Fibroblast of pulmonary artery (primary cell): ENCODE measurements at regions not wholly inside any gene's neighbourhood (a gene's known extent, or its start where the extent isn't known, plus 50 kb on each side); places are given as distances from the start of the nearest gene placed in this dataset.

Source experiments
- DNase-seq: peaks from one replicate; pipeline ENCODE4 v3.0.0-alpha.2; 2010; ENCODE audit warnings: low read depth
- H3K4me3 ChIP-seq: replicated peaks from 2 replicates; pipeline ENCODE4 v1.5.1; 2011; ENCODE audit warnings: low read depth, mild to moderate bottlenecking, control low read depth, low read length, moderate library complexity
- TF ChIP-seq, protein P1 (sequence below): IDR thresholded peaks from 2 replicates; pipeline ENCODE4 v1.5.1; 2011; ENCODE audit warnings: mild to moderate bottlenecking, control low read depth, low read length, inconsistent platforms; ENCODE audit errors: missing control alignments

DNA sequence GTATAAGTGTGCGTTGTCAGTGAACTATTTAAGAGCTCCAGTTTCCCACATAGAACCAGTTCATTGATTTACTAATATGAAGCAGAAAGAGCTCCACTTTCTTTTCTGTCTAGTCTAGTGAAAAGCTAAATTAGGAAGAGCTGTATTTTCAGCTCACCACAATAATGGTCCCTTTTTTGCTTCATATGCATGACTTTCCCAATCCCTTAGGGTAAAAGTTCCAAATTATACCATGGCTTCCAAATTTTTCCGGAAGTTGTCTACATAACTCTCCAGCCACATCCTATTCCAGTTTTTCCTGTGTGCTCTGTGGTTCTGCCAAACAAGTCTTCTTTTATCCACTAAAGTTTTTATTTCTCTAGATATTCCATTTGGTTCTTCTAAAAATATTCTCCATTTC is 685.2 kb downstream of the REEP3 start:
- TF ChIP-seq, protein P1, sequence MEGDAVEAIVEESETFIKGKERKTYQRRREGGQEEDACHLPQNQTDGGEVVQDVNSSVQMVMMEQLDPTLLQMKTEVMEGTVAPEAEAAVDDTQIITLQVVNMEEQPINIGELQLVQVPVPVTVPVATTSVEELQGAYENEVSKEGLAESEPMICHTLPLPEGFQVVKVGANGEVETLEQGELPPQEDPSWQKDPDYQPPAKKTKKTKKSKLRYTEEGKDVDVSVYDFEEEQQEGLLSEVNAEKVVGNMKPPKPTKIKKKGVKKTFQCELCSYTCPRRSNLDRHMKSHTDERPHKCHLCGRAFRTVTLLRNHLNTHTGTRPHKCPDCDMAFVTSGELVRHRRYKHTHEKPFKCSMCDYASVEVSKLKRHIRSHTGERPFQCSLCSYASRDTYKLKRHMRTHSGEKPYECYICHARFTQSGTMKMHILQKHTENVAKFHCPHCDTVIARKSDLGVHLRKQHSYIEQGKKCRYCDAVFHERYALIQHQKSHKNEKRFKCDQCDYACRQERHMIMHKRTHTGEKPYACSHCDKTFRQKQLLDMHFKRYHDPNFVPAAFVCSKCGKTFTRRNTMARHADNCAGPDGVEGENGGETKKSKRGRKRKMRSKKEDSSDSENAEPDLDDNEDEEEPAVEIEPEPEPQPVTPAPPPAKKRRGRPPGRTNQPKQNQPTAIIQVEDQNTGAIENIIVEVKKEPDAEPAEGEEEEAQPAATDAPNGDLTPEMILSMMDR, result no peak
- no peak overlapping the region for H3K4me3 ChIP-seq

DNA sequence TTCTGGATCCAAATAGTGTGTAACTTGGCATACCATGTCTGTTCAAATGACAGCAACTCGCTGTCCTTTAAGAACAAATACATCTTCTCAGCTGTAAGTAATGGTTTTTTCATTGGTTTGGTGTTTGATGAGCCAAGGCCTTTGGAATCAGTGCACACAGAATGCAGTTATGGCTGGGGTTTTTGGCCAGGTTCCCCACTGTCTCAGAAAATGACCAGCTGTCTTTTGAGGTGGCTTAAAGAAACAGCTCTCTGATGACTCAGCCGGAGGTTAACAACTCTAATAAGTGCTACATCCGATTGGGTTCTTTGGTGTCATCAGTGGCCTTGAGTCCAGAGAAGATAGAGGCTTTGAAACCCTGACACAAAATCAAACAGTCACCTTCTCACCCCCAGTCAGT is 688.4 kb downstream of the REEP3 start:
- H3K4me3 ChIP-seq, result no peak overlapping the region
- TF ChIP-seq, protein P1, result no peak
- peak; percentile 23 for DNase-seq

More for the DNA sequence above, 685.2 kb downstream of the REEP3 start:
- DNase-seq, result no peak

DNA sequence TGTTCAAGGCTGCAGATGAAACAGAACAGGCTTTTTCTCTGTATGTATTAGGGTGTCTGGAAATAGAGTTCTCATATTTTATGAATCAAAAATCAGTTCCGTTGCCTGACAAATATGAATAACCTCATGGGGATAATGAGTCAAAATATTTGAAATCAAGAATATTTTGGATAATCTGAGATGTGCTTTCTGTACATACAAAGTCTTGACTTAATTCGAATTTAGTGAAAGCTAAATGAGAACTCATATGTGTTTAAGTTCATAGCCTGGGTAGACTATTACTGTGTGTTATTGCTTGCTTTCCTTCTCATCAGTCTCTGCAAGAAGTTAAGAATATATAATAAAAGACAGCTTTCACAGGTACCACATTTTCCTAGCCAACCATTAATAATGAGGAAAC is 689.0 kb downstream of the REEP3 start:
- no peak for DNase-seq
- no peak overlapping the region for H3K4me3 ChIP-seq
- TF ChIP-seq, protein P1, result no peak

DNA sequence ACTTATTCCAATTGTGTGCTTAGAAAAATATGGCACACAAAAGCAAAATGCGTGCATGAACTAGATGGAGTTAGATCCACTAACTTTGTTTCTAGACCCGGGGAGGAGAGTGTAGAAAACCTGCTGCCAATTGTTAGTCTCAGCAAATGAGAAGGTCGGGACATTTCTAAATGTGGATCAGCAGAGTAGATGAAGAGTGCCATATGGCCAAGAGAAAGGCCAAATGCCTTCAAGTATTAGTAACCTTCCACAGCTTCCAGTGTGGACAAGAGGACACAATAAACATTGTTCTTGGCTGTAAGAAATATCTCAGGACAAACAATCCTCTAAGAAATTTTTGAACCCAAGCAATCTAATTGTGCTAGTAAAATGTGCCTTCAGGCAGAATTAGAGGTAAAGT is 690.3 kb downstream of the REEP3 start:
- DNase-seq, result peak; percentile 21
- H3K4me3 ChIP-seq, result no peak overlapping the region
- TF ChIP-seq, protein P1, result no peak

DNA sequence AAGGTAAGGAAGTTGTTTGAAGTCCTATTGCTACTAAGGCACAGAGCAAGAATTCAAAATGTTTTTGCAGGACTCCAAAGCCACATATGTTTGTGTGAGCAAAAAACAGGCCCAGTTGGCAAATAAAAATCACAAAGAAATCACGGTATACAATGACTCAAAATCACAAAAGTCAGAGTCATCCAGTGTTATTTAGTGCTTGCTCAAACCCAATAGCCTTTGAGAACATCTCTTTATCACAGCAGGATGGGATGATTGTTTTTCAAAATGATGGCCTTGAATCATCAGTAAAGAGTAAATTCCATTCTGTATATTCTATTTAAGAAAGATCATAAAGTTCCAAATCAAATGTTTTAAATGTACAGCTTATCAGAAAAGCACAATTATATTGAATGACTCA is 693.9 kb downstream of the REEP3 start:
- H3K4me3 ChIP-seq, result no peak overlapping the region
- no peak for DNase-seq
- TF ChIP-seq, protein P1, result no peak

DNA sequence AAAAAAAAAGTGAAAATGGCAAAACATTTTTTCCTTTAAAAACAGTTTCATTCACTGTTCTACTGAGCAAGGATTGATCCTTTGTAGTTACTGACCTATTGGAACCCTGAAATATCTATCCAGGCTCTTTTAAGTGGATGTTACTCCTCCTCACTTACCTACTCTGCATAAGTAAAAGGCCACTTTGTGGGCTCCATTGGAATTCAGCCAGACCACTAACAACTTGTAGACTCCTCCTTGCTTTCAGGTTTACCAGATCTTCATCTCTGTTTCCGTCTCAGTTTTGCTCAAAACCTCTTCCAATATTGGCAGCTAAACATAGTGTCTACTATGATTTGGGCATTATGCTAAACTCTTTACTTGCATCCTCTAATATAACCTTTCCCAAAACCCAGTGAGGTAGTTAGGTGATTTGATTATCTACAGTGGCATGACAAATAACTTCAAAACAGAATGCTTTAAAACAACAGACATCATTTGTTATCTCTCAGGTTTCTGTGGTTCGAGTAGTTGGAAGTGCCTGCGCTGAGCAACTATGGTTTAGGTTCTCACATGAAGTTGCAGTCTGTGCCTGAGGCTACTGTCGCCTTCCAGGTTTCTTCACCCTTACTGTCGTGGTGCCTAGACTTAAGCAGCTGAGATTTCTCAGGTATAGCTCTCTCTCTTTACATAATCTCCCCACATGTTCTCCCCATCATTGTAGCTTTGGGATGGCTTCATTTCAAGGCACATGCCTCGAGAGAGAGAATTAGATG is 698.2 kb downstream of the REEP3 start:
- no peak overlapping the region for H3K4me3 ChIP-seq
- no peak for DNase-seq
- TF ChIP-seq, protein P1, result no peak

DNA sequence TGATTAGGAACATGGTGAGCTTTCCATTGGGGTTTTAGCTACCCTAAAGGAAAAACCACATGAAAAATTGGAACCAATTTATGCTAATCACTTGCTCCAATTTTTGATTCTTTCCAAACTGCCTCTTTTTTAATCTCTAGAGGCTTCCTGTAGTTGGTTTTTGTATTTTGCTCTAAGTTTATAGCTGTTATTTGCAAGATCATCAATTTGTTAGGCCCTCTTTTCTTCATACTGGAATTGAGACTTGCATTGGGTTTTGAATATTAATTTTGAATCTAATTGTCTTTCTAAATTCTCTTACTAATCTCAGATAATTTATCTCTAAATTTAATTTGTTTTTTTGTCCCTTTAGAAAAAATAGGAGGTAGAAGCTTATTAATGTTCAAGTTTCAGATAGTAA is 713.3 kb downstream of the REEP3 start:
- no peak for DNase-seq
- H3K4me3 ChIP-seq, result no peak overlapping the region
- TF ChIP-seq, protein P1, result no peak
